ENCODE measurements at regions not wholly inside any gene's neighbourhood (a gene's known extent, or its start where the extent isn't known, plus 50 kb on each side); places are given as distances from the start of the nearest gene placed in this dataset.

- DNase-seq (ENCODE audit: low read depth in 2 of 2), result no peak
Observed at GRCh38 chr4:171759274-171759673, 53.9 kb upstream of the GALNTL6 start.

- DNase-seq (ENCODE audit: low read depth in 2 of 2), result no peak
Observed at GRCh38 chr4:171751538-171751937, 61.7 kb upstream of the GALNTL6 start.

- no peak for DNase-seq (ENCODE audit: low read depth in 2 of 2)
Observed at GRCh38 chr4:171746418-171746817, 66.8 kb upstream of the GALNTL6 start.

- DNase-seq (ENCODE audit: low read depth in 2 of 2), result no peak
Observed at GRCh38 chr4:171742436-171742835, 70.8 kb upstream of the GALNTL6 start.

GRCh38 chr4:171727185-171727584, 86.0 kb upstream of the GALNTL6 start:
- no peak for DNase-seq (ENCODE audit: low read depth in 2 of 2)

GRCh38 chr4:171721937-171722336, 91.3 kb upstream of the GALNTL6 start:
- no peak for DNase-seq (ENCODE audit: low read depth in 2 of 2)

GRCh38 chr4:171719691-171720090, 93.5 kb upstream of the GALNTL6 start:
- no peak for DNase-seq (ENCODE audit: low read depth in 2 of 2)

- no peak for DNase-seq (ENCODE audit: low read depth in 2 of 2)
Observed at GRCh38 chr4:171718665-171719064, 94.5 kb upstream of the GALNTL6 start.

- DNase-seq (ENCODE audit: low read depth in 2 of 2), result no peak
Observed at GRCh38 chr4:171718069-171718468, 95.1 kb upstream of the GALNTL6 start.

GRCh38 chr4:171717231-171717741, 95.9 kb upstream of the GALNTL6 start:
- DNase-seq (ENCODE audit: low read depth in 2 of 2), result no peak

GRCh38 chr4:171715973-171716372, 97.2 kb upstream of the GALNTL6 start:
- DNase-seq (ENCODE audit: low read depth in 2 of 2), result no peak

GRCh38 chr4:171714791-171715454, 98.3 kb upstream of the GALNTL6 start:
- DNase-seq (ENCODE audit: low read depth in 2 of 2), result no peak

GRCh38 chr4:171710743-171711142, 102.5 kb upstream of the GALNTL6 start:
- no peak for DNase-seq (ENCODE audit: low read depth in 2 of 2)

- no peak for DNase-seq (ENCODE audit: low read depth in 2 of 2)
Observed at GRCh38 chr4:171676555-171677215, 136.5 kb upstream of the GALNTL6 start.

GRCh38 chr4:171674781-171675180, 138.4 kb upstream of the GALNTL6 start:
- no peak for DNase-seq (ENCODE audit: low read depth in 2 of 2)

- no peak for DNase-seq (ENCODE audit: low read depth in 2 of 2)
Observed at GRCh38 chr4:171668403-171668802, 144.8 kb upstream of the GALNTL6 start.

GRCh38 chr4:171667906-171668305, 145.3 kb upstream of the GALNTL6 start:
- DNase-seq (ENCODE audit: low read depth in 2 of 2), result no peak

- no peak for DNase-seq (ENCODE audit: low read depth in 2 of 2)
Observed at GRCh38 chr4:171651071-171651470, 162.1 kb upstream of the GALNTL6 start.

GRCh38 chr4:171650543-171650942, 162.7 kb upstream of the GALNTL6 start:
- DNase-seq (ENCODE audit: low read depth in 2 of 2), result no peak

GRCh38 chr4:171648926-171649325, 164.3 kb upstream of the GALNTL6 start:
- no peak for DNase-seq (ENCODE audit: low read depth in 2 of 2)

- DNase-seq (ENCODE audit: low read depth in 2 of 2), result no peak
Observed at GRCh38 chr4:171646984-171647383, 166.2 kb upstream of the GALNTL6 start.

- DNase-seq (ENCODE audit: low read depth in 2 of 2), result no peak
Observed at GRCh38 chr4:171644430-171645057, 168.7 kb upstream of the GALNTL6 start.

GRCh38 chr4:171639540-171639939, 173.7 kb upstream of the GALNTL6 start:
- DNase-seq (ENCODE audit: low read depth in 2 of 2), result no peak
